HG02610 (cell line): ENCODE measurements at regions not wholly inside any gene's neighbourhood (a gene's known extent, or its start where the extent isn't known, plus 50 kb on each side); places are given as distances from the start of the nearest gene placed in this dataset.

Source experiments
- ATAC-seq: cut with Tn5 transposase; IDR thresholded peaks from one replicate; pipeline ENCODE4 v1.9.1; 2021; ENCODE audit warnings: mild to moderate bottlenecking, moderate library complexity; ENCODE audit not compliant: unreplicated experiment

DNA sequence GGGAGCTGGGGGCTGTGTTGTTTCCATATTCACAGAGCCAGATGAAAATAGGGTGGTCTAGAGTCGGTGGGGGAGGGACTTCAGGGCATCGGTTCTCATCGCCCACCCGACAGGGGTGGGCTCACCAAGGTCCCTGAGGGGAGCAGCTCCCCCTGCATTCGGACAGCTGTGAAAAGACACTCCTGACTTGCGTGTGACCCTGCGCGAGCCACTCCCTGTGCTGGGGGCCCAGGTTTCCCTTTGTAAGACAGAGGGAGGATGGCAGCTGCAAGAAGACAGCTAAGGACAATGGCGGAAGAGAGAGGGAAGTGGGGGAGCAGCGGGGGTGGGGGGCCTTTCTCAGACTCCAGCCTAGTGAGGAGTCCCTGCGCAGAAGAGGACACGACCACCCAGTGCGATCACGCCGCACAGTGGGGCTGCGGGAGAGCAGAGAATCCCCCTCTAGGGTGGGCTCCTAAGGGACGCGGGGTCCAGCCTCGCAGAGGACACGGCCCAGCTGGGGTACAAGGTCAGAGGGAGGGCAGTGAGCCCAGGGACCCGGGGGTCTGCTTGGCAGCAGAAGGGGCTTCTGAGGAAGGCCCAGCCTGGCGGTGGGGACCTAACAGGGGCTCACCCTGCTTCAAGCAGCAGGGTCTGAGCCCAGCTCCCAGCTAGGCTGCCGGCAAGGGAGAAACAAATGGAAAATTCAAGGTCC lies 326.9 kb upstream of the DIO3 start:
- no peak for ATAC-seq

GRCh38 chr14:101234999-101235334 lies 326.3 kb upstream of the DIO3 start:
- ATAC-seq, result no peak

- ATAC-seq, result no peak
These were observed 325.8 kb upstream of the DIO3 start for GRCh38 chr14:101235335-101236103.

GRCh38 chr14:101236496-101237251 lies 324.6 kb upstream of the DIO3 start:
- no peak for ATAC-seq

DNA sequence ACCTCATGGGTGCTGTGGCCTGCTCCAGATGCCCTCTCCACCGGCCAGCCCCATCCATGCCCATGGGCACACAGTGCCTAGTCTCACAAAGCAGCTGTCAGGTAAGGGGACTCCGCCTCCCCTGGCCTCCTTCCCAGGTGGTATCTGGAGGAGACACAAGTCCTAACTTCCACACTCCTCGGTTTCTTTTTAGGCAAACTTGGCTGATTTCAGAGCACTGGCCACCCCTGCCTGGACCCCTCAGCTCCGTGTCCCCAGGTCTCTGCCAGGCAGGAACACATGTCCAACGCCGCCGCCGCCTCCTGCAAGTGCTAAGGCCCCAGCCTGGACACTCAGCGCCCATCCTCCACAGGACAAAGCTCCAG lies 324.1 kb upstream of the DIO3 start:
- no peak for ATAC-seq

DNA sequence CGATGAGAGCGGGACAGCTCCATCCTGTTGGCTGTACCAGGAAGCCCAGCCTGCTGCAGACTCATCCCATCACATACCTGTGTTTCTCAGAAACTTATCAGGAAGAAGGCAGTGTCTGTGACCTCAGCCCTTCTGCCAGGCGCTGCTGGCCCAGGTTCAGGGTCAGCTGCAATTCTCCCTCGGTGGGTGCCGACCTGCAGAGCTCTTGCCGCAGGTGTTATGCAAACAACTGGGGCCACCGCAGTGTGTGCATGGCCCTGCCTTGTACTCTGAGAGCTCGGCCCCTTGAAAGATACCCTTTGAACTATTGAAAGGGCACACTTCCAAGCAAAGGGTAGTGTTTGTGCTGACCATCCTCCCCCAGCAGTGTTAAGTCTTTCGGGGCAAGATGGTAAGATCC lies 322.2 kb upstream of the DIO3 start:
- no peak for ATAC-seq

DNA sequence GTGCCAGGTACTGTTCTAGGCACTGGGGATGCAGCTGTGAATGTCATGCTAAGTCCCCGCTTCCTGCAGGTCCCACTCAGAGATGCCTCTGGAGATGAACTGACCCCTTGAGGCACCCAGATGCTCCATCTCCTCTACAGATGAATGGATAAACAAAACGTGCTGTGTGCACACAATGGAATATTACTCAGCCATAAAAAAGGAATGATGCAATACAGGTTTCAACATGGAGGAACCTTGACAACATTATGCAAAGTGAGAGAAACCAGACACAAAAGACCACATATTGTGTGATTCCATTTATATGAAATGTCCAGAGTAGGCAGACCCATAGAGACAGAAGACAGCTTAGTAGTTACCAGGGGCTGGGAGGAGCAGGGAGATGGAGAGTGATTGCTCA lies 320.1 kb upstream of the DIO3 start:
- ATAC-seq, result no peak

GRCh38 chr14:101241807-101242278 lies 319.5 kb upstream of the DIO3 start:
- ATAC-seq, result no peak

- no peak for ATAC-seq
These were observed 318.6 kb upstream of the DIO3 start for GRCh38 chr14:101242442-101243385.

GRCh38 chr14:101243587-101244338 lies 317.5 kb upstream of the DIO3 start:
- ATAC-seq, result no peak

DNA sequence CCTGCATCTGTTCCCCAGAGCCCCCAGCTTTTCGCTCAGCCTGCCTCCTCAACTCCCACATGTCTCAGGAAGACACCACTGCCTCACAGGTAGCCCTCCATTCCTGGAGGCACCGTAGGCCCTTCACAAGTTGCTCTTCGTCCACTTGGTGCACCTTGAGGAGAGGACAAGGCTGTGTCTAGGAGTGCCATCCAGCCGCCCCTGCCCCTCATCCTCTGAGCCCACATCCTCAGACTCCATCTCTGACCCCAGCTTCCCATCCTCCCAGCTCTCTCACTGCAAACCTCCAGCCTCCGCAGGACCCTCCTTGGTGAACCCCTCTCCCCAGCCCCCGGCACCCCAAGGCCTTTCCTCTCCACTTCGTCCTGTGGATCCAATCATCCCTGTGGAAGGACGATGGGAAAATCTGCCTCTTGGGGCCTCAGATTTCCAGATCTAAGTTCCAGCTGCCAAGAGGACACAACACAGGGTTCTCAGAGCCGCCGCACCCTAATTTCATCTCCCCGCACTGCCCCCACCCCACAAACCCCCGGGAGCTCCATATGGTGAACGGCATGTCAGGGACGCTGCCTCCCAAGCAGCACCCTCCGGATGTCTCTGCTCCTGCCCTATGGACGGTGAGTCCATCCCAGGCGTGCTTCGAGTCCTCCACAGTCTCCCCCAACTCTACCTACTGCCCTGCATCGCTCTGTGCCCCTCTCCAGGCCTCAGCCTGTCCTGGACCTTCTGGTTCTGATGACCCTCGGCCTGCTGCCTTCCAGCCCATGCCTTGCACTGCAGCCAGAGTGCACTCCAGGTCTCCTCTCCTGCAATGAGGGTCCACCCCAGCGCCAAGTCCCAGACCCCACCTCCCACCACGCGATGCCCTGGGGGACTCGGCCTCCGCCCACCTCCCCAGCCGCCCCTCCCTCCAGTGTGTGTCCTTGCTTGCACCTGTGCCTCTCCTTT lies 314.1 kb upstream of the DIO3 start:
- ATAC-seq, result no peak

- ATAC-seq, result no peak
These were observed 313.2 kb upstream of the DIO3 start for GRCh38 chr14:101247842-101248725.

DNA sequence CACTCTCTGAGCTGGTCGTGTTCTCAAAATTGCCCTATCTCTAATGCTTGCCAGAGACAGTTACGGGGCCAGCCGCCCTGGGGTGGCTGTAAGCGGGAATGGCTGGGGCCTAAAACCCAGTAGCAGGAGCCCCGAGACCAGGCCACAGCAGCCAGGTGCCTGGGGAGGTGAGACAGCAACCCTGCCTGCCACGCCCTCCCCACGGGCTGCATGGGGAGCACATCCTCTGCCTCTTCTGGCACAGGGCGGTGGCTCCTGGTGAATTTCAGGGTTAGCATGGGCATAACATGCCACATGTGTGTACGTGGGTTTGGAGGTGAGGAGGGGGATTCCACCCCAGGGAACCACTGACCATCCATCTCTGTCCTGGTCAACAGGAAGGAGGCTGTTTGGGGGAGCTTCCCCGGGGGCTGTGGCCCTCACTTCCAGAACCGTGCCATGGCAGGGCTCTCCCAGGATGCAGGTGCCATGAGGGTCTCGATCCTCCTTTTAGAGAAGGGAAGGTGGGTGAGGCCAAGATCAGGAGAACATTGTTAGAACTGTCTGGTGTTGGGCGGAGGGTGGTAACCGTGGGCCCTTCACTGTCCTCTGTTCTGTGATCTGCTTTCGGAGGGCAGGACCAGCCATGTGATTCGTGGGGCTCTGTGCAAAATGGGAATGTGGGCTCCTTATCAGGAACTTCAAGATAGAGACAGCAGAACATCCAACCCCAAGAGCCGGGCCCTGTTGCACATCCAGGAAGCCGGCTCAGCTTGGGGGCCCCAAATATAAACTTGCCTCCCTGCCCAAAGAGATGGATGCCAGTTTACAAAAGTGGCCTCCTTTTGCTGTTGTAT lies 312.2 kb upstream of the DIO3 start:
- ATAC-seq, result no peak

- no peak for ATAC-seq
These were observed 311.6 kb upstream of the DIO3 start for GRCh38 chr14:101249676-101250036.

- no peak for ATAC-seq
These were observed 310.9 kb upstream of the DIO3 start for GRCh38 chr14:101250336-101250947.

DNA sequence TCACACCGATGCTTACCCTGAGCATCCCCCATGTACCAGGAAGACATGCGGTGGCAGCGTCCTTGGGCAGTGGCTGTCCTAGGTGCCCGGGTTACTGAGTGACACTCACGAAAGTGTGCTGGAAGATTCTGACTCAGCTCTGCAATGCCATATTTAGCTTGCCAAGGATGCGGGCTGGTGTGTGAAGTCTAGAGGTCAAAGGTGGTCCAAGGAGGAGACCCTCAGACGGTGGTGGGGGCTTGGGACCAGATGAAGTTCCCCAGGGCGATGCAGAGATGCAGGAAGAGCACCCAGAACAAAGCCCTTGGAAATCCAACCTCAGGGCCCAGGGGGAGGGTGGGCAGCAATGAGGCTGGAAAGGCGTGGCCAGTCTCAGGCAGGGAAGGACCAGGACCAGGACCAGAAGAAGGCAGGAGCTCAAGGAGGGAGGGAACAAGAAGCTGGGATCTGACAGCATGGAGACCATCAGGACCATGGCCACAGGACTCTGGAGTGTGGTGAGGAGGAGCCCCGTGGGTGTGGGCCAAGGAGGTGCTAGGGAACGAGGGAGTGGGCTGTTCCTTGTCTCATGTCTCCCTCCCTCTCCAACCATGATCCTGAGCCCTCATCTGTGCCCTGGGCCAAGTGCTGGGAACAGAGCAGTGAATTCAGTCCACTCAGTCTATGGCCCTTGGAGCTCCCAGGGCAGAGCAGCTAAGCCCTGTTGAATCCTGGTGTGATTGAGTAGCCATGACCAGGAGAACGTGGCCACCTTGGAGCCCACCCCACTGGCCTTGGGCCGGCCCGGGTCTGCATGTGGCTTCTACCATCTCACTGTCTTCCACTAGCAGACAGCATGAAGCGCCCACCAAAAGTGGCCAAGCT lies 310.1 kb upstream of the DIO3 start:
- no peak for ATAC-seq
